Tibial artery (tissue), 4 donors: ENCODE measurements at regions not wholly inside any gene's neighbourhood (a gene's known extent, or its start where the extent isn't known, plus 50 kb on each side); places are given as distances from the start of the nearest gene placed in this dataset.
A peak's percentile ranks its signal among the peaks of the same experiment; 100 is the strongest.

Experiments used
- DNase-seq, 2 donors: peaks; one replicate each; pipeline ENCODE4 v3.0.0-alpha.2; 2019
- H3K27ac ChIP-seq, 2 donors: fragments of 200-600 bp; sonication (generic) in 1 of 2; 1 replicate in 1 of 2; 2 replicates in 1 of 2; pipeline ENCODE4 v1.5.1; 2018 to 2019; ENCODE audit warnings: mild to moderate bottlenecking in 1 of 2
- H3K27me3 ChIP-seq, 2 donors: fragments of 200-600 bp; sonication (generic) in 1 of 2; one replicate each; pipeline versions ENCODE4 v1.5.1 to v1.6.0; 2016 to 2019
- H3K36me3 ChIP-seq, 3 donors: fragments of 200-600 bp; sonication (generic) in 2 of 3; one replicate each; pipeline ENCODE4 v1.5.1; 2016 to 2019; ENCODE audit warnings: mild to moderate bottlenecking in 2 of 3
- H3K4me1 ChIP-seq, 4 donors: fragments of 200-600 bp; sonication (generic) in 2 of 4; 1 replicate in 3 of 4; 2 replicates in 1 of 4; pipeline ENCODE4 v1.5.1; 2016 to 2019
- H3K4me3 ChIP-seq, 2 donors: fragments of 200-600 bp; sonication (generic) in 1 of 2; 1 replicate in 1 of 2; 2 replicates in 1 of 2; pipeline ENCODE4 v1.5.1; 2018 to 2019; ENCODE audit warnings: mild to moderate bottlenecking in 2 of 2
- H3K9me3 ChIP-seq, 3 donors: fragments of 200-600 bp; sonication (generic) in 1 of 3; one replicate each; pipeline ENCODE4 v1.5.1; 2016 to 2019
- CTCF ChIP-seq, 2 experiments: fragments of 200-600 bp in 1 of 2; fragments of 450-650 bp in 1 of 2; IDR thresholded peaks; one replicate each; pipeline ENCODE4 v1.5.1; 2017 to 2019; ENCODE audit warnings: antibody characterized with exemption in 2 of 2, mild to moderate bottlenecking in 1 of 2, moderate library complexity in 1 of 2
- intact Hi-C: fragments of 100-400 bp; cut with DNase I; formaldehyde crosslinking; loops from one replicate; pipeline ENCODE4 v1.15.0; 2023; ENCODE audit warnings: low total_unique reads

DNA sequence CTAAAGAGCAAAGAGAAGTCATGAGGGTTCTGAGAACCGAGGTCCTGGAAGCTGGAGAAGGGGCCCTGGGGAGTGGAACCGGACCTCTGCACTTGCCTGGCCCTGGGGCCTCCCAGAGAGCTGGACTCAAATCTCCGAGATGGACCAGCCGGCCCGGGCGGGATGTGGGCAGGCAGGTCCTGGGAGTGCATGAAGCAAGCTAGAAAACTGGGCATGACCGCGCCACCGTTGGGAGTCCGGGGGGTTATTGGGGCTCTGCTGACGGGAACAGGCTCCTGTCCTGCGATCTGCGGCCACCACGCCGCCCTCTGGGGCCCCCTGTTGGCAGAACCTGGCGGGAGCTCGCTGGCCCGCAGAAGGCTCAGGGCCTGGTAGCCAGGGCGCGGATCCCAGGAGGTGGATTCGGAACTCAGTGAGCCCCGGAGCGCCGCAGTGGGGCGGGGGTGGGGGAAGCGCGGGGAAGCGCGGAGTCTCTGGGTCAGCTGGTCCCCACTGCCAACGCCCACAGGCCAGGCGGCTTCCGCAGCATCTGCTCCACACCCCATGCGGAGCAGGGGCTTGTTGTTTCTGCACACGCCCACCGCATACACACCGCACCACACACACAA is 150.6 kb downstream of the ERCC6L2 start:
- DNase-seq, result no peak
- H3K9me3 ChIP-seq, result no peaks in the 10 kb centered on the region
- no peak overlapping the region for H3K4me3 ChIP-seq
- H3K36me3 ChIP-seq, result no peaks in the 10 kb centered on the region
- TF ChIP-seq CTCF (IDR thresholded peaks at IDR 0.05), result no peak
- H3K4me1 ChIP-seq, result peaks cover 4 to 56% (median 47%) of the 10 kb centered on the region in 4 donors
- H3K27me3 ChIP-seq, result peaks cover 0 to 10% of the 10 kb centered on the region in 2 donors
- no peak overlapping the region for H3K27ac ChIP-seq
- intact Hi-C loops, result loop anchor here (10.0 kb wide), 1 partner anchor 301 kb away; no protein-coding TSS in a partner anchor

DNA sequence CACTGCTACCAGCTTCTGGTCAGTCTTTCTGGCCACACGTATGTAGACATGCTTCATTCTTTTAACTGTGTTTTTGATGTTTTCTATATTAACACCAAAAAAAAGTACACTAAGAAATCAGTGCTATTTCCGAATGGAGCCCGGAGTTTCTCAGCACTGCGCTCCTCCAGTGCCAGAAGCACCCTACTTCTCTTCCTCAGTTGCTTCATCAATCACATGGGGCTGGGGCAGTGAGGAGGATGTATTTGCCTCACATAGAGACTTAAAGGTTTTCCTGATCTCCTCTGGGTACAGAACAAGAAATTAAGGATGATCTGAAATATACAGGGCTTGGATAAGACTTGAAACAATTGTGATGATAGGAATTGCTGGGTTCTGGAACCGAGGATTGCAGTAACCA is 148.0 kb downstream of the ERCC6L2 start:
- Histone ChIP-seq H3K36me3 (no peaks in the 10 kb centered on the region), H3K4me1 (peaks cover 0 to 42% (median 40%) of the 10 kb centered on the region in 4 donors), H3K4me3 (no peak overlapping the region), H3K27me3 (peaks cover 0 to 10% of the 10 kb centered on the region in 2 donors), H3K9me3 (no peaks in the 10 kb centered on the region), H3K27ac (no peak overlapping the region)
- intact Hi-C loops, result loop anchor here (10.0 kb wide), 1 partner anchor 299 kb away; no protein-coding TSS in a partner anchor
- no peak for DNase-seq
- TF ChIP-seq CTCF (IDR thresholded peaks at IDR 0.05), result no peak

DNA sequence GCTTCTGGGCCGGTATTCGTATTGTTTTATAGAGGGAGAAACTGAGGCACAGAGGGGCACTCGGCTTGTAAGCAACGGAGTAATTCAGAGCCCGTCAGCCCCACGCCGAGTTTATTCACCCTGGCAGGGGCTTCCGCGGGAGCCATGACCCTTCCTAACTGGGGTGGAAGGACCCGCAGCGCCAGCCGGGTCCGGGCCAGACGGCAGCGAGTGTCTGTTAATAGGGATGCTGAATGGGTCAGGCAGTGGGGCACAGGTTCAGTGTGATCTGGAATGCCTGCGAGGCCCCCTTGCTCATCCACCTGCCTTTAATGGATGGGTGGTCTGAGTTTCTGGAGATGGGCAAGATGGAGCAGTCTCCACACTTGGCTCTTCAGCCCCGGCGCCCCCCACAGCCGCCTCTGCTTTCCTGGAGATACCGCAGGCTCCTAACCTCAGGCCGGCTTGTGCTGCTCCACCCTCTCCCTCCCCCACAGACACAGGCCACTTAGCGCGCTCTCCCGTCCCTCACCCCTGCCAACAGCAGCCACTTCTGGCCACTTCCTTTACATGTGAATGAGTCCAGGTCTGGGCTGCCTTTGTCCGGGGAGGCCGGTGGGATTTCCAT is 147.1 kb downstream of the ERCC6L2 start:
- Histone ChIP-seq H3K4me3 (peak overlapping the region; percentile 6 to 76), H3K27me3 (peaks cover 0 to 10% of the 10 kb centered on the region in 2 donors), H3K27ac (peak overlapping the region in 1 of 2 donors; percentile 70), H3K36me3 (no peaks in the 10 kb centered on the region), H3K4me1 (peaks cover 0 to 33% (median 31%) of the 10 kb centered on the region in 4 donors), H3K9me3 (no peaks in the 10 kb centered on the region)
- no peak for DNase-seq
- TF ChIP-seq CTCF (IDR thresholded peaks at IDR 0.05), result no peak
- intact Hi-C loops, result loop anchor here (10.0 kb wide), 1 partner anchor 298 kb away; no protein-coding TSS in a partner anchor

GRCh38 chr9:96021551-96022444 is 146.3 kb downstream of the ERCC6L2 start:
- Histone ChIP-seq H3K4me3 (peak overlapping the region; percentile 57 to 76), H3K27me3 (peaks cover 0 to 10% of the 10 kb centered on the region in 2 donors), H3K4me1 (peaks cover 0 to 25% (median 23%) of the 10 kb centered on the region in 4 donors), H3K9me3 (no peaks in the 10 kb centered on the region), H3K36me3 (no peaks in the 10 kb centered on the region), H3K27ac (peak overlapping the region; percentile 66 to 70)
- TF ChIP-seq CTCF (IDR thresholded peaks at IDR 0.05), result no peak
- no peak for DNase-seq
- intact Hi-C loops, result loop anchor here (10.0 kb wide), 1 partner anchor 297 kb away; no protein-coding TSS in a partner anchor

- DNase-seq, result no peak
- Histone ChIP-seq H3K9me3 (no peaks in the 10 kb centered on the region), H3K27me3 (peaks cover 0 to 10% of the 10 kb centered on the region in 2 donors), H3K4me3 (peak overlapping the region; percentile 57 to 76), H3K36me3 (no peaks in the 10 kb centered on the region), H3K27ac (peak overlapping the region; percentile 66 to 70), H3K4me1 (peaks cover 0 to 25% (median 23%) of the 10 kb centered on the region in 4 donors)
- intact Hi-C loops, result loop anchor here (10.0 kb wide), 1 partner anchor 296 kb away; no protein-coding TSS in a partner anchor
- TF ChIP-seq CTCF (IDR thresholded peaks at IDR 0.05), result no peak
Measured at GRCh38 chr9:96020792-96021550, 145.5 kb downstream of the ERCC6L2 start.
